ENCODE measurements at regions not wholly inside any gene's neighbourhood (a gene's known extent, or its start where the extent isn't known, plus 50 kb on each side); places are given as distances from the start of the nearest gene placed in this dataset.

DNA sequence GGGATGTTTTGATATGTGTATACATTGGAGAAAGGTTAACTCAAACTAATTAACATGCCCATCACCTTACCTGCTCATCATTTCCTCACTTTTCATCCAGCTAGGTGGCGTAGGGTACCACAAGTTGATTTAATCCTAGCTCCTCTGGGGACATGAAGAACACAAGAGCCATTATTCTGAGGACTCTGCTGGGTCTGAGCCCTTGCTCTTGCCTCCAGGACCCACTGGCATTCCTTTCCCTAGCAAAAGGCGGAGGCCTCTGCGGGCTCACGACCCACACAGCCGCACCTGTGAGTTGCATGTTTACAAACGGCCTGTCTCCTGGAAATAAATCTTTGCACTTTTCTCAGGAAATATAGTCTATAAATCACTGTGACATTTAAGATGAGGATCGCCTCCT is 871.9 kb downstream of the TBC1D22A start:
- Histone ChIP-seq H3K4me3 (ENCODE audit: low read length) (no peak overlapping the region), H3K9me3 (ENCODE audit: low read length) (no peaks in the 10 kb centered on the region), H3K27ac (ENCODE audit: low read length) (no peak overlapping the region), H2AFZ (ENCODE audit: low read length) (no peak overlapping the region), H3K9me2 (replicated peaks; ENCODE audit: low read length) (no peaks in the 10 kb centered on the region), H3K79me2 (ENCODE audit: low read length) (peaks cover 41% of the 10 kb centered on the region), H3K27me3 (ENCODE audit: low read length) (no peaks in the 10 kb centered on the region), H3K4me1 (ENCODE audit: insufficient read depth, low read length) (peaks cover 17% of the 10 kb centered on the region), H3K9ac (ENCODE audit: low read length) (no peak overlapping the region), H3K36me3 (ENCODE audit: low read depth, low read length) (peaks cover 44% of the 10 kb centered on the region), H3K4me2 (ENCODE audit: low read length) (no peak overlapping the region), H3F3A (ENCODE audit: low read length, unreplicated experiment) (no peaks in the 10 kb centered on the region), H4K20me1 (ENCODE audit: low read length) (peaks cover 16% of the 10 kb centered on the region; the same call in 1 of the 2 replicates)
- POLR2A ChIA-PET (ENCODE audit: unreplicated experiment): no interaction called here
- no TSS peak for BruUV-seq (replicated peaks)
- ATAC-seq (no peak), DNase-seq (no peak)
- CTCF ChIA-PET: no interaction called here
- no peak for TF ChIP-seq EZH2phosphoT487 (IDR thresholded peaks at IDR 0.05; ENCODE audit: borderline replicate concordance, low read length)
- TF ChIP-seq EZH2 (IDR thresholded peaks at IDR 0.05; ENCODE audit: low read length, unreplicated experiment): no peak
- TF ChIP-seq, protein P1, sequence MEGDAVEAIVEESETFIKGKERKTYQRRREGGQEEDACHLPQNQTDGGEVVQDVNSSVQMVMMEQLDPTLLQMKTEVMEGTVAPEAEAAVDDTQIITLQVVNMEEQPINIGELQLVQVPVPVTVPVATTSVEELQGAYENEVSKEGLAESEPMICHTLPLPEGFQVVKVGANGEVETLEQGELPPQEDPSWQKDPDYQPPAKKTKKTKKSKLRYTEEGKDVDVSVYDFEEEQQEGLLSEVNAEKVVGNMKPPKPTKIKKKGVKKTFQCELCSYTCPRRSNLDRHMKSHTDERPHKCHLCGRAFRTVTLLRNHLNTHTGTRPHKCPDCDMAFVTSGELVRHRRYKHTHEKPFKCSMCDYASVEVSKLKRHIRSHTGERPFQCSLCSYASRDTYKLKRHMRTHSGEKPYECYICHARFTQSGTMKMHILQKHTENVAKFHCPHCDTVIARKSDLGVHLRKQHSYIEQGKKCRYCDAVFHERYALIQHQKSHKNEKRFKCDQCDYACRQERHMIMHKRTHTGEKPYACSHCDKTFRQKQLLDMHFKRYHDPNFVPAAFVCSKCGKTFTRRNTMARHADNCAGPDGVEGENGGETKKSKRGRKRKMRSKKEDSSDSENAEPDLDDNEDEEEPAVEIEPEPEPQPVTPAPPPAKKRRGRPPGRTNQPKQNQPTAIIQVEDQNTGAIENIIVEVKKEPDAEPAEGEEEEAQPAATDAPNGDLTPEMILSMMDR (conservative IDR thresholded peaks at IDR 0.05; ENCODE audit: low read depth, low read length): no peak
- intact Hi-C loops (cut with micrococcal nuclease): loop anchor here (5.0 kb wide), 1 partner anchor 203 kb away; no protein-coding TSS in a partner anchor

DNA sequence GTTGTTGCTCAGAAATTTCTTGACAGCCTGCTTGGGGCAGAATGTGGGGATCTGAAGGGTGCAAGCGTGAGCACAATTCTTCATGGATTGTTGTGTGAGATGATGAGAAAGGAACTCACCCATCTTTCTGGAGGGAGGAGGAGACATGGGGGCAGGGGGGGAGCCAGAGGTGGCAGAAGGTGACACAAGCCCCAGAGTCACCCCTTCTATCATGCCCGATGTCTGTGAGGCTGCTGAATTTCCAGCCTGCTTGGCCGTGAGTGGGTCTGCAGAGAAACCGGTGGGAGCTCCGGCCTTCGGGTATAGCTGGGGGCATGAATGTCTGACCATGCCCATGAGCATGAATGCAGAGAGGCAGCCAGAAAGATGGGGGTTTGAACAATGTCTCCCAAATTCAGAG is 870.7 kb downstream of the TBC1D22A start:
- no peaks in the 10 kb centered on the region for H3K27me3 ChIP-seq (ENCODE audit: low read length)
- peaks cover 17% of the 10 kb centered on the region for H3K4me1 ChIP-seq (ENCODE audit: insufficient read depth, low read length)
- H3K9me3 ChIP-seq (ENCODE audit: low read length): no peaks in the 10 kb centered on the region
- ChIA-PET CTCF (no interaction called here), POLR2A (ENCODE audit: unreplicated experiment) (no interaction called here)
- H3K79me2 ChIP-seq (ENCODE audit: low read length): peaks cover 41% of the 10 kb centered on the region
- peaks cover 16% of the 10 kb centered on the region; the same call in 1 of the 2 replicates for H4K20me1 ChIP-seq (ENCODE audit: low read length)
- no peak overlapping the region for H2AFZ ChIP-seq (ENCODE audit: low read length)
- no peak overlapping the region for H3K27ac ChIP-seq (ENCODE audit: low read length)
- intact Hi-C loops (cut with micrococcal nuclease): loop anchor here (5.0 kb wide), 1 partner anchor 204 kb away; no protein-coding TSS in a partner anchor
- BruUV-seq (replicated peaks): no TSS peak
- ATAC-seq (no peak), DNase-seq (no peak)
- peak overlapping the region; percentile 82; the same call in 1 of the 2 replicates for H3K9ac ChIP-seq (ENCODE audit: low read length)
- no peaks in the 10 kb centered on the region for H3F3A ChIP-seq (ENCODE audit: low read length, unreplicated experiment)
- H3K4me3 ChIP-seq (ENCODE audit: low read length): peak overlapping the region; percentile 97
- peak overlapping the region; percentile 99 for H3K4me2 ChIP-seq (ENCODE audit: low read length)
- TF ChIP-seq EZH2phosphoT487 (IDR thresholded peaks at IDR 0.05; ENCODE audit: borderline replicate concordance, low read length): no peak
- TF ChIP-seq, protein P1 (conservative IDR thresholded peaks at IDR 0.05; ENCODE audit: low read depth, low read length): no peak
- TF ChIP-seq EZH2 (IDR thresholded peaks at IDR 0.05; ENCODE audit: low read length, unreplicated experiment): no peak
- H3K9me2 ChIP-seq (replicated peaks; ENCODE audit: low read length): no peaks in the 10 kb centered on the region
- H3K36me3 ChIP-seq (ENCODE audit: low read depth, low read length): peaks cover 38% of the 10 kb centered on the region

DNA sequence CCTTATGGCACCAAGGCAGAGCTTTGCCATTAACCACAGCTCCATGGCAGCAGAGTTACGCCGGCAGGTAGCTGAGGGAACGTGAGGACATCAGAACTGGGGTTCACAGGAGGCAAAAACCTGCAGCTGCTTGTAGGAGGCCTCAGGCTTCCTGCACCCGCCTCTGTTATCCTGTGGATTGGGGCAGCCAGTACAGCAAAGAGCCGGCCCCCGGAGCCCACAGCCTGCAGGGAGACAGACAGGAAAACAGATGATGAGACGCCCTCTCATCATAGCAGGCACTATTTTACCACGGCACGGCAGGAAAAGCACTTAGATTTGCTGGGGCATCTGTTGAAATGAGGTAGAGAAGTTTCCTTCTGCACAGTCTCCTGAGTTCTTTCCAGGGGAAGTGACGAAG is 870.3 kb downstream of the TBC1D22A start:
- no peak for TF ChIP-seq EZH2 (IDR thresholded peaks at IDR 0.05; ENCODE audit: low read length, unreplicated experiment)
- TF ChIP-seq, protein P1 (conservative IDR thresholded peaks at IDR 0.05; ENCODE audit: low read depth, low read length): no peak
- no peak for TF ChIP-seq EZH2phosphoT487 (IDR thresholded peaks at IDR 0.05; ENCODE audit: borderline replicate concordance, low read length)
- peaks cover 16% of the 10 kb centered on the region; the same call in 1 of the 2 replicates for H4K20me1 ChIP-seq (ENCODE audit: low read length)
- H2AFZ ChIP-seq (ENCODE audit: low read length): no peak overlapping the region
- CTCF ChIA-PET: no interaction called here
- peaks cover 35% of the 10 kb centered on the region for H3K36me3 ChIP-seq (ENCODE audit: low read depth, low read length)
- POLR2A ChIA-PET (ENCODE audit: unreplicated experiment): no interaction called here
- H3K9me3 ChIP-seq (ENCODE audit: low read length): no peaks in the 10 kb centered on the region
- no TSS peak for BruUV-seq (replicated peaks)
- H3K27me3 ChIP-seq (ENCODE audit: low read length): no peaks in the 10 kb centered on the region
- peak overlapping the region; percentile 82 for H3K9ac ChIP-seq (ENCODE audit: low read length)
- no peaks in the 10 kb centered on the region for H3K9me2 ChIP-seq (replicated peaks; ENCODE audit: low read length)
- H3K4me2 ChIP-seq (ENCODE audit: low read length): peak overlapping the region; percentile 99
- H3K79me2 ChIP-seq (ENCODE audit: low read length): peaks cover 41% of the 10 kb centered on the region
- H3K27ac ChIP-seq (ENCODE audit: low read length): no peak overlapping the region
- ATAC-seq (no peak), DNase-seq (peak; percentile 6)
- no peaks in the 10 kb centered on the region for H3F3A ChIP-seq (ENCODE audit: low read length, unreplicated experiment)
- H3K4me3 ChIP-seq (ENCODE audit: low read length): peak overlapping the region; percentile 97
- intact Hi-C loops (cut with micrococcal nuclease): loop anchor here (5.0 kb wide), 1 partner anchor 205 kb away; no protein-coding TSS in a partner anchor
- H3K4me1 ChIP-seq (ENCODE audit: insufficient read depth, low read length): peaks cover 21% of the 10 kb centered on the region

Measured in PC-3 (cell line).